NOMO-1 (cell line): ENCODE measurements at regions not wholly inside any gene's neighbourhood (a gene's known extent, or its start where the extent isn't known, plus 50 kb on each side); places are given as distances from the start of the nearest gene placed in this dataset.

Experiments
- DNase-seq, 2 experiments: peaks; one replicate each; lab custom pipeline; 2025; ENCODE audit not compliant: unreplicated experiment in 2 of 2; lab: John Stamatoyannopoulos, UW

DNA sequence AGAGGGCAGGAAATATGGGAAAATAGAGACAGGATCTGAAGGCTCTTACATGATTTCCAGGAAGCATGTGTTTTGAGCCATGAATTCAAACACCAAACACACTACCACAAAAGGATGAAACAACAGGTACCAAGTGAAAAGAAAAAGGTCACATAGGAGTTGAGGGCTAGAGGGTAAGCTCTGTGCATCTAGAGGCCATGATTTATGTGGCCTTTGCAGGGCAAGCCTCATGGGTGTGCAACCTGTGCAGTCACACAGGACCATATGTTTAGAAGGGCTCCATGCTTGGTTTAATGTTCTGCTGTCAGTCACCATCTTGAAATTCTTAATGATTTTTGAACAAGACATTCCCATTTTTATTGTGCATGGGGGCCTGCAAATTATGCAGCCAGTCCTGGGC lies 134.5 kb upstream of the CCDC68 start:
- no peak for DNase-seq

DNA sequence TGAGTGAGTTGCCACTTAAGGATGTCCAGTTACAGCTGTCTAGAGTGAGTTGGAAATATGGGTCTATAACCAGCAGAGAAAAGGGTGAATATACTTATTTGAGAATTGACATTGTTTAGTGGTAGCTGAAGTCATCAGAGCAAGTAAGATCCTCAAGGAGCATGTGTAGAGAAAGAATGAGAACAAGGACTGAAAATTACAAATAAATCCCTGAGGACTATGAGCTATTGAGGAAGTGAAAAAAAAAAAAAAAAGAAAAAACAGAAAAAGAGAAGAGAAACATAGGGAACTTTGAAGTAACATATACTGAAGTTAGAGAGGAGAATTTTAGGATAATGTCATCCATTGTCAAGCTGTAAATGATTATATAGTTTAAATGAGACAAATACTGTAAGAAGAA lies 134.0 kb upstream of the CCDC68 start:
- DNase-seq: no peak

DNA sequence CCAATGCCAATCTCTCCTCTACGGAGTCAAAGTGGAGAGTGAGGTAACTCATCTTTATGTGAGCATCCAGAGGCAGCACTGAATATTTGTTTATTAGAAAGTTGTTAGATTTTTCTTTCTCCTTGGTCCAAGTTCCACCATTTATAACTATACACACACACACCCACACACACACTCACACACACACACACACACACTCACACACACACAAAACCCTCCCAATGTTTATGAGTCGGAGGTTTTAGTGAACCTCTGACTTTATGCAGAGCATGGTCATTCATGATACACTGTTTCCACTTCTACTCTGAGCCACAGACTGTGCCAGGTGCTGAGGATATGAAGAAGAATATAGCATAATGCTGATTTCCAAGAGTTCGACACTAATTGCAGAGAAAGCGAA lies 132.9 kb upstream of the CCDC68 start:
- no peak for DNase-seq

GRCh38 chr18:55090564-55091188 lies 131.4 kb upstream of the CCDC68 start:
- no peak for DNase-seq

- no peak for DNase-seq
Observed at GRCh38 chr18:55089610-55090009, 130.3 kb upstream of the CCDC68 start.

DNA sequence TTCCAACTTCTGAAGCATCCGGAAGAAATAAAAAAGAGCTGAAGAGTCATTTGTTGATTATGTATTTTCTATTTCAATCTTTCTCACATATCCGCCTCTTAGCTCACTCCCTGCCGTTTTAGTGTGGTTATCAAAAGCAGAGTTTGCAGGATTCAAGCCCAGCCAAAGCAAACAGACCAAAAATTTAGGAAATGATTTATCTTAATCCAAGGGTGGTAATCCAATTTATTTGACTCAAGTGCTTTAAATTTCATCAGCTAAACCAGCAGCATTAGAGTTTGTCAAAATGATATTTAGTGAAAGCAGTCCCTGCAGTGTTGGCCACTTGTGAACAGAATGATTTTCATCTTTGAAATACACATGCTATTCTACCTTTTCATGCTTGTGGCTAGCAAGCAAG lies 129.3 kb upstream of the CCDC68 start:
- no peak for DNase-seq

DNA sequence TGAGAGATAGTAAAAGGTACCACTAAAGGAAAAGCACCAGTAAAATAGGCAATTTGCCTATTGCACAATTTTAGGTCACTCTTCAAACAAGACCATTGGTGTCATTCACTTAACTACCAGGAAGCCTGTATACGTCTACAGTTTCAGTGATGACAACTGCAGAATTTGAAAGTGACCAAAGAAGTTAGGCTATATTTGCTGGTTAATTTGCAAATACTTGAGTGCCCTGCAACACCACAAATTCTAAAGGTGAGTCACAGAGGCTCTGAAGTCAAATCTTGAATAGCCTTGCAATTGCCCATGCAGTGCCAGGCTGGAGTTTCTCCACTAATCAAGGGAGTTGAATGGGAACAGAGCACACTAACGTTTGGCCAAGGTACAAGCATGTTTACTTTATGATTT lies 128.7 kb upstream of the CCDC68 start:
- DNase-seq: no peak

- no peak for DNase-seq
Observed at GRCh38 chr18:55086906-55087305, 127.6 kb upstream of the CCDC68 start.

GRCh38 chr18:55085557-55086285 lies 126.5 kb upstream of the CCDC68 start:
- no peak for DNase-seq

DNA sequence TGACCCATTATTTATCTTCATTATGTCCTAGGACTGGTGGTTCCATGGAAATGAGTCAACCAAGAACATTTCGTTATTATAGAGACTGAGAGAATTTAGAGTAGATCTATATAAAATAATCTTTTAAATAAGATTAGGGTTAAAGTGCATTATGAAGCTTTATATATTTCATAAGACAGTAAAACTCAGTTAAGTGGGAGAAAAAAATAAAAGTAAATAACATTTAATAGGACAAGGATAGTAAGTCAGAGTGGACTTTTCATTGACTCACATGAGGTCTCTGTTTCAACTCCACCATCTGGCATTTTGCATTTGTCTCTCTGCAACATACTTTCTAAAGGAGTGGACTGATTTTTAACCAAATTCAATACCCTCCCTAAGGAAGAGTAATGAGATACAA lies 125.3 kb upstream of the CCDC68 start:
- DNase-seq: no peak

DNA sequence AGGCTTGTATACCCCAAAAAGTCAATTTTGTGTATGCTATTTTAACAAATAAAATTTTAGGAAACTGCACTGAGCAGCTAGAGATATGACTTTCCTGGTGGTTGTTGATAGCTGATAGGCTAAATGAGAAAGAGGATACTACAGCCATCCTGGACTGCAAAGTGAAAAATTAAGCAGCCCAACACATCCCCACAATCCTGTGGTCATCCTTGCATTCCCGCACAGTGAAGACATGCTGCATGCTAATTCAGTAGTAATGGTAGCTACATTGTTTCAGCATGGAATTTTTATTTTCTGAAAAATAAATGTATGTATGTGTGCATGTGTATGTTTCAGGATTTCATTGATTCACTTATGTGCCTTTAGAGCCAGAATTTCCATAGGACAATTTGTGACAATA lies 124.2 kb upstream of the CCDC68 start:
- no peak for DNase-seq

GRCh38 chr18:55079481-55080355 lies 120.5 kb upstream of the CCDC68 start:
- no peak for DNase-seq

DNA sequence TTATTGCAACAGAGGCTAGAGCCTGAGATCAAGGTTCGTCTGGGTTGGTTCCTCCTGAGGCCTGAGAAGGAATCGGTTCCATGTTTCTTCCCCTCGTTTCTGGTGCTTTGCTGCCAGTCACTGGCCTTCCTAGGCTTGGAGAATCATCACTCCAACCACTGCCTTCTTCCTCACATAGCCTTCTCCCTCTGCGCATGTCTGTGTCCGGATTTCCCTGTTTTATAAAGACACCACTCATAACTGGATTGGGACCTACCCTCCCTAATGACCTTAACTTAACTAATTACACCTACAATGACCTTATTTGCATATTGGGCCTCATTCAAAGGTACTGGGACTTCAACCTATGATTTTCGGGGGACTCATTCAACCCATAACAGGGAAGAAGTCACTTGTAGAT lies 119.8 kb upstream of the CCDC68 start:
- DNase-seq: no peak

- DNase-seq: no peak
Observed at GRCh38 chr18:55078303-55078932, 119.2 kb upstream of the CCDC68 start.

DNA sequence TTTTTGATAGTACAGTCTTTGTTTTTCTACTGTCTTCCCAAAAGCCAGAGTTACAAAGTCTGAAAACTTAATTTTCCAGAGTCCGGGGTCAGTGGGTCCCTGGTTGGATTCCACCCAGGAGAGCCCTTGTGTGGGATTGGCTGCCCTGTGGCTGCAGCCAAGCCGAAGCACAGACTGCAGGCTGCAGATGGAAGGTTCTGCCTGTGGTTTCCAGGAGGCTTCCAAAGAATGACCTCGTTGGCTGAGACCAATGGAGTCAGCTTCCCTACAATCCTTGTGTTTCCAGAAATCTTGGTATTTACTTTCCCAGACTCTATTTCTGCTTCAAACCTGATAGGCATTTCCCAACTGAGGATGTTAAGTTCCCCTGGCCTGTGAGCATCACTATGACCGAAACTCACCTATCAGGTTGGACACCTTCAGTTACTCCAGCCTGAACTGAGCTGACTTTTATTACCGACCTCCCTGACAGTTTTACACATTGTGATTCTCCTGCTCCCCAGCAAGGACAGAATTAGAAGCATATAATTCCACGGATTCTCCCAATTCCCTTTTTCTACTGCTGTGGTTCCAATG lies 117.5 kb upstream of the CCDC68 start:
- no peak for DNase-seq

GRCh38 chr18:55073834-55074233 lies 114.6 kb upstream of the CCDC68 start:
- no peak for DNase-seq

DNA sequence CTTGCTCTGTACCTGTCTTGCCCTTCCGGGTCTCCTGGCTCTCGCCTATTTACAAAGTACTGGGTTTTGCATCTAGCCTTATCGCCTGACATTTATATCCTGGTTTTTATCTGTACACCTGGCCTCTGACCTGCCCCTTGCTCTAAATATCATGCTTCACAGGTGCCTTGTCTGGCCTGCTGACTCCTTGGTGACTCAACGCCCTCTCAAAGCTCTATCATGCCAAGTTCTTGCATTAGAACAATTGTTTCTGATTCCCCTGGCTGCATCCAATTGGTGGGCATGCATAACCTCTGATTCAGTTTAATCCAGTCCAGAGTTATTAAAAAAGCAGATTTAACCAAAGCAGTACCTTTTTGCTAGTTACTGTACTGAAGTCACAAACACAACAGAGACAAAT lies 113.9 kb upstream of the CCDC68 start:
- DNase-seq: no peak

DNA sequence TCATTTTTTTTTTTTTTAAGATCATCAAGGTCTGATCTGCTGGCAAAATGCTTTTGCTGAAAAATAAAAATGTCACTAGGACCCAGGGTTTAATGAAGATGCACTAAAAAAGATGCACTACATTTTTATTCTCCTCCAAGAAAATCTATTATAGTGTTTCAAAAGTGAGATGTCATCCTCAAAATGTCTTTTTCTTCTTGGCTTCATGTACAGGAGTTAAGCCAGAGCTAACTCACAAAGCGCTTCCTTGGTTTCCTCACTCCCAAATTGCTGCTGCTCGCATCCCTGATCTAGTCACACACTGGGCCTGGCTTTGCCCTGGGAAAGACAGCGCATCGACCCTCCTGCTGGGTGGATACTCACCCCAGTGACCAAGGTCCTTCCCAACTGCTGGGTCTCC lies 113.4 kb upstream of the CCDC68 start:
- DNase-seq: no peak

DNA sequence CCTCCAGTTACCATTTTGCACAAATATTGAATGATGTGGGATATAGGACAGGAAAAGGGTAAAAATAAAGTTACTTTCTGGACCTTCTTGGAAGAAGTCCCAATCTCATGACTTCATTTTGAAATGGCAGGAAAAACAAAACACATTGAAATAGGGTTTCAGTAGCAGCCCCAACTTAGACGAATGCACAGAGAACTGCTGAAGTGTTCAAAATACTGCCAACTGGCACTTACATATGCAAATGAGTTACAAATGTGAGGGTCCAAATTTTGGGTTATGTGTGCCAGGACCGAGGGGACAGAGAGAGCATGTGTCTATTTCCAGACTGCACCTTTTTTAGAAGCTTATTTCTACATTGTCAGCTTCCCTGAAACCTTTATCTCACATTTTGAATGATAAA lies 112.9 kb upstream of the CCDC68 start:
- no peak for DNase-seq

DNA sequence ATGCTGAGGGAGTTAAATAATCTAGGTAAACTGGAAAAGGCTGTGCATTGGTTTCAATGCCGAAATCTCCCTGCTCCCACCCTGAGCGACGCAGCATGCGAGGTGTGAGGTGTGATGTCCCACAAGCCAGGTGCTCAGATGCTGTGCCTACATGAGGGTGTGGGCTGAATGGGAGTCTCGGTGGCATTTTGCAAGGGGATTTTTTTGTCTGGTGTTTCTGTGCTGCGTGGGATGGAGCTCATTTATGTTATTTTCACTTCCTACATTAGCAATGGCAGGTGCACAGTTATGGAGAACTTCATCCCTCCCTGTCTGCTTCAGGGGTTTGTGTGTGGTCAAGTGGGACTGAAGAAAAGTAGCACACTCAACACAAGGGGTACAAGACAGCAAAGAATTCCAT lies 110.2 kb upstream of the CCDC68 start:
- no peak for DNase-seq

GRCh38 chr18:55064760-55065159 lies 105.5 kb upstream of the CCDC68 start:
- no peak for DNase-seq
